ENCODE measurements at regions not wholly inside any gene's neighbourhood (a gene's known extent, or its start where the extent isn't known, plus 50 kb on each side); places are given as distances from the start of the nearest gene placed in this dataset.

GRCh38 chr3:168514252-168514651 lies 418.5 kb upstream of the GOLIM4 start:
- DNase-seq (ENCODE audit: low spot score): no peak

DNA sequence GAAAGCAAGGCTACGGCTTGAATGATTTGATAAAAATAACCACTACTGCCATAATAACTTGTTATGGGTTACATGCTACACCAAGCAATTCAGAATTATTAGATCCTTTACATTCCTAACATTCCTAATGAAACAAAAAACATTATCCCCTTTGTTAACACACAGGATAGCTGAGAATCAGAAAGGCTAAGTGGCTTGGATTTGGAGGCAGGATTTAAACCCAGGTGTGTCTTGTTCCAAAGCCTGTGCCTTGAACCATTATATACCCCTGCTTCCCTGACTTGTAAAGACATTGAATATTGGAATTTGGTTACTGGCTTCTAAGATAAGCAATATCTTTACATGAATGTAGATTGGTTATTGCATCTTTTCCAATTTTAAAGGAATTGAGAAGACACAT lies 417.1 kb upstream of the GOLIM4 start:
- DNase-seq (ENCODE audit: low spot score): no peak

GRCh38 chr3:168511428-168512014 lies 415.8 kb upstream of the GOLIM4 start:
- DNase-seq (ENCODE audit: low spot score): no peak

DNA sequence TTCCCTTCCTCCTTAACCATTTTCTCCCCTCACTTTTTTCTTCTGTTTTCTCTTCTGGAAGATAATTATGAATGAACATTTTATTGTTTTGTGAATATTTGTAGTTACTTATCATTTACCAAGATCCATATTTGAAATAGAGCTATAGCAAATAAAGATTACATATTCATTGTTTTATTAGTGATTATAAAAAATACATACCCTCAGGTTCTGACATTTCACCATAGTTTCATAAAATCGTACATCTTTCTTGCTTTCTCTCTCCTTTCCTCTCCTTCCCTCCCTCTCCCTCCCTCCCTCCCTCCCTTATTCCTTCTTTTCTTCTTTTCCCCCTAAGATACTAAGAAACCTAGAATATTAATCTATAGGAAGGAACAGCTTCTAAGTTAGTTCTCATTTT lies 410.9 kb upstream of the GOLIM4 start:
- DNase-seq (ENCODE audit: low spot score): no peak

- no peak for DNase-seq (ENCODE audit: low spot score)
Observed at GRCh38 chr3:168501570-168501969, 405.8 kb upstream of the GOLIM4 start.

DNA sequence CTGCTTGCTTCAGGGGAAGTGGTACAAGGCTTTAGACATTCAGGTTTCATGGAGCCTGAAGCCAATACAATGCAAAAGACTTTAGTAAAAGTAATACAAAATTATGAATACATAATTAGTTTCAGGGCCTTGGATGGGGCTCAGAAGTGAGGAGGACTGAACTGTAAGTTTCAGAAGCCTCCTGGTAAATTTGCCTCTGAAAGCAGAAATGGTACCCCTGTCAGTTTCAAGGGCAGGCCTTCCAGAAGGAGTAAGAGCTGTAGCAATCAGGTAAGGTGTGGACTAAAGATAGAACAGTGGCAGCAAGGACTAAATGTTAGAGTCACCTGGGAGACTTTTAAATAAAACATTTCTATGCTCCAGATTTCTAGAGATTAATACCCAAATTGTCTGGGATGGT lies 402.5 kb upstream of the GOLIM4 start:
- no peak for DNase-seq (ENCODE audit: low spot score)

- no peak for DNase-seq (ENCODE audit: low spot score)
Observed at GRCh38 chr3:168497741-168498140, 402.0 kb upstream of the GOLIM4 start.

GRCh38 chr3:168497183-168497582 lies 401.5 kb upstream of the GOLIM4 start:
- DNase-seq (ENCODE audit: low spot score): no peak

- DNase-seq (ENCODE audit: low spot score): no peak
Observed at GRCh38 chr3:168495932-168496331, 400.2 kb upstream of the GOLIM4 start.

DNA sequence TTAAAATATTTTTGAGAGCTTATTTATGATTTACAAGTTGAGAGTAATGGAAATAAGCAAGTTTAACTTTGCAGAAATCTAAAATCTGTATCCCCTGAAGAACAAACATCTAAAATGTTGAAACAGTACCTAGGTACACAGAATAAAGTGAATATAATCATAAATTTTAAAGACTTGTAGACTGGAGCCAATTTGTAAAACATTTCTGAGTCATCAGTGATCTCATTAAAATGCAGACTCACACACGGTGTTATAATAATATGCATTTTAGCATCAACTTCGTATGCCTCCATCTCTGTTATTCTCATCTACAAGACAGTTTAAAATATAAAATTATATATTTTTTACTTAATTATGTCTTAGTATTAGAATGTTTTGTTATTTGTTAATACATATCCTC lies 399.5 kb upstream of the GOLIM4 start:
- no peak for DNase-seq (ENCODE audit: low spot score)

DNA sequence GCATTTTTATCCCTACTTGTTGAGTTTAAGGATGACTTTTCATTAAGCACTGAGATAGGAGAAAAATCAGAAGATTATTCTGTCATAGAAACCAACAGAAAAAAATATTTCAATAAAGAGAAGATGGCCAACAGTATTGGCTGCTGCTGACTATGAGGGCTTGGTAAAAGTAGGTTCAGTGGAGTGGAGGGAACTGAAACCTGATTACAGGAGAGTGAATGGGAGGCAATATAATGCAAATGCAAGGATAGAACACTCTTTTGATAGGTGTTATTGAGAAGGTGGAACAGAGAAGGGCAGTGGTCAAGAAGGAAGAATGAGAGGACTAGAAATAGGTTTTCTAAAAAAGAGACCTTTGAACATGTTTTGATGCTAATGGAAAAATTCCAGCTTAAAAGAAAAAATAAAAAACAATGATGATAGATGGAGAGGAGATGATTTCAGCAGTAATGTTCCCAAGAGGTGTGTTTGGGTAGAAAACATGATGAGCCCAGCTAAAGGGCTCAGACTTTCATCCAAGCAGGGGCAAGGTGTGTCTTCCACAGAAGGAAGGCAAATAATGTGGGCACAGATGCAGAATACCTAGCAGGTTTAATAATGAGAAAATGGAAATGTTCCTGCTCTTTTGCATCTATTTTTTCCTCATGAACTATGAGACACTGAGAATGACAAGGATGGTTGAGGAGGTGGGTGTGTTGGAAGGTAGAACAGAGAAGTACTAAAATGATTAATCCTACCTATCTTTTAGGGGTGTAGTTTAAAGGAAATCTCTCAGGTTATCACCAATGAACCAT lies 397.9 kb upstream of the GOLIM4 start:
- no peak for DNase-seq (ENCODE audit: low spot score)

DNA sequence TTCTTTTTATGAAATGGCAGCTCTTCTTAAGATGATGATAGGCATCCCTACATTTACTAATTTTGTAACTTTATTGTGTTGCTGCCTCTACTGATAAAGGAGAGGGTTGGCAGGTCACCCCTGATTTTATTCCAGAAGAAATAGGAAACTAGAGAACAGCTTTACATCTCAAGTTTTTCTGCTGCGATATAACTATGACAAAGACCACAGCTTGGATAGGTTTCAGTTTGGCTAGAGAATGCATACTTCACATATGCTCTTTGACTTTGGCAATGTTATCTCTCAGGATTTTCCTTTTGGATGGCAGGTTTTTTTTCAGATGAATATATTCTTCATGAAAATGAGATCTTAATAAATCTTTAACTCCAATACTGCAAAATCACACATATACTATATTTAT lies 395.3 kb upstream of the GOLIM4 start:
- no peak for DNase-seq (ENCODE audit: low spot score)

GRCh38 chr3:168489301-168489700 lies 393.6 kb upstream of the GOLIM4 start:
- DNase-seq (ENCODE audit: low spot score): no peak

- DNase-seq (ENCODE audit: low spot score): no peak
Observed at GRCh38 chr3:168485936-168486335, 390.2 kb upstream of the GOLIM4 start.

DNA sequence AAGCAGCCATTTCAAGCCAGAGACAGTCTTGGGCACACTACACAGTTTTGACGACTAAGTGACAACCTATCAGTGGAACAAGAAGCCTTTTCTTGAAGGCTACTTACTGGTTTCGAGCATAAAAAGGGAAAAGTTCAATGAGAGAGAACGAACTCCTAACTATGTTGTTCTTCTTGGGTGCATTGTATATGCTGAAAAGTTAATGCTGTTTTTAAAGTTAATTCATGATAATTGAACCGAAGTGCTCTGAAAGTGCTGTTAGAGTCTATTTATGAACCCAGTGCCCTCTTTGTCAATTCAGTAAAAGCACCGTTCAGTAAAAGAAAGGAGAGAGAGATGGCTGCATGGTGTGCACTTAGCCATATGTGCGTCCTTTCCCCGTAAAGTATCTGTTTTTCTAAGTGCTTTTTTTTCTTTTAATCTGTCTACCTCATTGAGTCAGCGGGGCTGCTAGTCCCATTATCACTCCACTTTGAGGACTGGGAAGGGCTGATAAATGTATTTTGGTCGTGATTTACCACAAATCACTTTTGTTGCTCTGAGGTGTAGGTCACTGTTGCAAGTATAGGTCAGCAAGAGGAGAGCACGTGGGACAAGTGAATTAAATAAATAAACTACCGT lies 380.7 kb upstream of the GOLIM4 start:
- DNase-seq (ENCODE audit: low spot score): no peak

DNA sequence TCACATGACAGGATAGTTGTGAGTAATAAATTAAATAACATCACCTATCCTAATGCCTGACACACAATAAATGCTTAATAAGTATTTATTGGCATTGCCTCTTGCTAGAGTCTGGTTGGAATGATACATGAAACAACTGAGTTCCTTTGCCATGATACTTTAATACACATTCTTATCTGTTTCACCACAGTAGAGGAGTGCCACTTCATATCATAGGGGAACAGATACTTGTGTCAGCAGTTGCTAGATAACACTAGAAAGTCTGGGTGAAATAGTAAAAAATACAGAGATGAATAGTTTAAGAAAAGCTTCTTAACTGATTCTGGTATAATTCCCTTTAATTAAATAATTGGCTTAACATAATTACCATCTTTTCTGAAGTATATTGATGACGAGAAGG lies 380.0 kb upstream of the GOLIM4 start:
- DNase-seq (ENCODE audit: low spot score): no peak

DNA sequence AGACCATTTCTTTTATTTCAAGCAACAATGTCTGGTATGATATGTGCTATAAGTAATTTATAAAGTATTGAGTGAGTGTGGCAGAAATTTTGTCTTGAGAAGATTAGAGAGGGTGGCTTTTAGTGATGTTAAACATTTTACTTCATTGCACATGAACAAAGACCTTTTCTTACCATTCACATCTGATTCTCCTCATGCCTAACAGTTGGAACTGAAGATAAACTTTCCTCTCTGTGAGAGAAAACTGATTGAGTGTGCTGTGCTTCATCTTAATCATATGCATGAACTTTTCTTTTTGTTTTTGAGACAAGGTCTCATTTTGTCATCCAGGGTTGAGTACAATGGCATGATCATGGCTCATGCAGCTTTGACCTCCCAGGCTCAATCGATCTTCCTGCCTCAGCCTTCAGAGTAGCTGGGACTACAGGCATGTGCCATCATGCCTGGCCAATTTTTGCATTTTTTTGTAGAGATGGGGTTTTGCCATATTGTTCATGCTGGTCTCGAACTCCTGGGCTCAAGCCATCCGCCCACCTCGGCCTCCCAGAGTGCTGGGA lies 377.7 kb upstream of the GOLIM4 start:
- DNase-seq (ENCODE audit: low spot score): no peak

- no peak for DNase-seq (ENCODE audit: low spot score)
Observed at GRCh38 chr3:168472783-168473182, 377.1 kb upstream of the GOLIM4 start.

DNA sequence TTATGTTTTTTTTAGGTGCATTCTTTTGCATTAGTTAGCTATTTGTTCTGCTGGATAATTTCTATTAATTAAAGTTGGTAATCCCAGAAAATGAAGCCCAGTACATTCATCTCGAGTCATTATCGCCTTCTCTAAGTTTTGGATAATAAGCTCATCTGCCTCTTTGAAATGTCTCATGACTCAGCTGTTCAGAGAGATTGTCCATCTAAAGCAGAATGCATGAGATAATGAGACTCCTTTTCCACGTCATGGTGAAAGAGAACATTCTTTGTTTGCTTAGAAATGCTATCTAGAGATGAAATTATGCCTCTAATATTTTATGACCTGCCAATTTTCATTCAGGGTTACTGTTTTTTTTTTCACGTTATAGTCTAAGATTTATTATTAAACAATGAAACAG lies 374.7 kb upstream of the GOLIM4 start:
- no peak for DNase-seq (ENCODE audit: low spot score)

- no peak for DNase-seq (ENCODE audit: low spot score)
Observed at GRCh38 chr3:168469436-168469835, 373.7 kb upstream of the GOLIM4 start.

DNA sequence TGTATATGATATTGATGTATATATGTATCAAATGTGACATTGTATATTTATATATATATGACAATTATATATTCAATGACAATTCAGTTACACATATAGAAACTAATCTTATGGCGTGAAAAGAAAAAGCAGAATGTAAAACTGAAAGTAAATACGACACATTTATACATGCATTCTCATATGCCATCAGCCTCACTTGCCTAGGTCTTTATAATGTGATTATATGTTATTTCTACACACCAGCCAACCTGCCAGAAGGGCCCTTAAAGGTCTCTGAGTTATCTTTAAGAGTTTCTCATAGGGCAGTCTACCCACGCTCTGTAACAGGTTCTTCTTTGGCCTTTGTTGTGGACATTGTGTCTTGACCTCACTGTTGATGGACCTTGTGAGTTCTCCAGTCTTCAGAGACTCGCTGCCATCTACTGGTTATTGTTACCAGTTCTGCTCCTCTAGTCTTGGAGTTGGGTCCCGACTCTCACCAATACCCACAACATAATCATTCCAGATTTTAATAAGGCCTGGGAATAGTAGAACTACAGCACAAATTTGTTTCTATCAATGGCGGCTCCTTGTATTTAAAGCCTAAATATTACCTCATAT lies 371.5 kb upstream of the GOLIM4 start:
- no peak for DNase-seq (ENCODE audit: low spot score)

- no peak for DNase-seq (ENCODE audit: low spot score)
Observed at GRCh38 chr3:168461793-168462192, 366.1 kb upstream of the GOLIM4 start.
